Colonic mucosa (tissue), 4 donors: ENCODE measurements at regions not wholly inside any gene's neighbourhood (a gene's known extent, or its start where the extent isn't known, plus 50 kb on each side); places are given as distances from the start of the nearest gene placed in this dataset.
"Not testable (repeated sequence)": the region's sequence is repeated elsewhere in the genome, so short reads cannot be mapped to it uniquely, and the experiment has no call there.

ENCODE experiments used
- DNase-seq: peaks from one replicate; pipeline ENCODE4 v3.0.0-alpha.2; 2020
- H3K27ac ChIP-seq: fragments of 200-600 bp; one replicate; pipeline ENCODE4 v1.8.0; 2021
- H3K27me3 ChIP-seq: fragments of 200-600 bp; one replicate; pipeline ENCODE4 v1.8.0; 2021
- H3K36me3 ChIP-seq: fragments of 200-600 bp; one replicate; pipeline ENCODE4 v1.8.0; 2021
- H3K4me1 ChIP-seq: fragments of 200-600 bp; one replicate; pipeline ENCODE4 v1.8.0; 2021; ENCODE audit warnings: mild to moderate bottlenecking
- H3K4me3 ChIP-seq: fragments of 200-600 bp; one replicate; pipeline ENCODE4 v1.8.0; 2021
- H3K9ac ChIP-seq, 2 donors: one replicate each; pipeline ENCODE4 v1.7.0; 2013; ENCODE audit warnings: control low read depth in 2 of 2, low read depth in 2 of 2, low read length in 2 of 2
- H3K9me3 ChIP-seq: fragments of 200-600 bp; one replicate; pipeline ENCODE4 v1.8.0; 2021
- intact Hi-C: fragments of 100-400 bp; cut with DNase I; formaldehyde crosslinking; loops from one replicate; pipeline ENCODE4 v1.14.1; 2022
- TF ChIP-seq, protein P1 (sequence below): fragments of 200-600 bp; IDR thresholded peaks from one replicate; pipeline ENCODE4 v1.8.0; 2022; ENCODE audit warnings: antibody characterized with exemption, mild to moderate bottlenecking
- donor health status: healthy.
- donor health status: DM: no; HTN: no; CAD: no.
- donor health status: DM: no; HTN: no; CAD: no.

DNA sequence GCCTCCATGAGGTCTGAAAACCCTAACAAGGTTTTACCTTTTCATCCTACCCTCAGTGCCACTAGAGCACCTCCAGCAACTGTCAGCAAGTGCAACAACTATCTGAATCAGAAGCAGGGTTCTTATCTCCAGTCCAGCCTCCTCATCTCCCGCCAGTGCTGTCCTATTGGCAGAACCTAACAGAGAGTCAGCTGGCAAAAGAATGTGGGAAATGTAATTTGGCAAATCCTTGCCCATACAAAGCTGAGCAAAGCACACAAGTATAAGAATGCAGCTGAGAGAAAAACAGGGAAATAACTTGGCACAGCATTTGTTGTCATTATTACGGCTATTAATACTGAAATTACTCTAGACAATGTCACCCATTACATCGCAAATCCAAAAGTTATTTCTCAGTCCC is 124.2 kb downstream of the ATP6V1G3 start:
- no peak overlapping the region for H3K27ac ChIP-seq
- H3K4me1 ChIP-seq, result no peaks in the 10 kb centered on the region
- DNase-seq, result no peak
- H3K27me3 ChIP-seq, result no peaks in the 10 kb centered on the region
- H3K9ac ChIP-seq, result no peak overlapping the region
- intact Hi-C loops, result no loop called here
- TF ChIP-seq, protein P1, sequence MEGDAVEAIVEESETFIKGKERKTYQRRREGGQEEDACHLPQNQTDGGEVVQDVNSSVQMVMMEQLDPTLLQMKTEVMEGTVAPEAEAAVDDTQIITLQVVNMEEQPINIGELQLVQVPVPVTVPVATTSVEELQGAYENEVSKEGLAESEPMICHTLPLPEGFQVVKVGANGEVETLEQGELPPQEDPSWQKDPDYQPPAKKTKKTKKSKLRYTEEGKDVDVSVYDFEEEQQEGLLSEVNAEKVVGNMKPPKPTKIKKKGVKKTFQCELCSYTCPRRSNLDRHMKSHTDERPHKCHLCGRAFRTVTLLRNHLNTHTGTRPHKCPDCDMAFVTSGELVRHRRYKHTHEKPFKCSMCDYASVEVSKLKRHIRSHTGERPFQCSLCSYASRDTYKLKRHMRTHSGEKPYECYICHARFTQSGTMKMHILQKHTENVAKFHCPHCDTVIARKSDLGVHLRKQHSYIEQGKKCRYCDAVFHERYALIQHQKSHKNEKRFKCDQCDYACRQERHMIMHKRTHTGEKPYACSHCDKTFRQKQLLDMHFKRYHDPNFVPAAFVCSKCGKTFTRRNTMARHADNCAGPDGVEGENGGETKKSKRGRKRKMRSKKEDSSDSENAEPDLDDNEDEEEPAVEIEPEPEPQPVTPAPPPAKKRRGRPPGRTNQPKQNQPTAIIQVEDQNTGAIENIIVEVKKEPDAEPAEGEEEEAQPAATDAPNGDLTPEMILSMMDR, result no peak
- H3K9me3 ChIP-seq, result no peaks in the 10 kb centered on the region
- no peaks in the 10 kb centered on the region for H3K36me3 ChIP-seq
- H3K4me3 ChIP-seq, result no peak overlapping the region

DNA sequence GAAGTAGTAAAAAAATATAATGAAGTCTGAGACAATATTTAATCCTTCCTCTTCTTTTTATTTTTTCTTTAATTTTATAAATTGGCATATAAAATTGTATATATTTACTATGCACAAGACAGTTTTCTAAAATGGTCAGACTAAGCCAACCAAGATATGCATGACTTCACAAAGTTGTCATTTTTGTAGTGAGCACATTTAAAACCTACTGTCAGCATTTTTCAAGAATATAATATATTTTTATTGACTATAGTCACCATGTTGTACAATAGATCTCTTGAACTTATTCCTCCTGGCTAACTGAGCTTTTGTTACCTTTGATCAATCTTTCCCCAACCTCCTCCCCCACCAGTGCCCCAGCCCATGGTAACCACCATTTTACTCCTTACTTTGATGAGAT is 129.2 kb downstream of the ATP6V1G3 start:
- Histone ChIP-seq H3K9ac (no peak overlapping the region), H3K36me3 (no peaks in the 10 kb centered on the region), H3K27ac (no peak overlapping the region), H3K4me3 (no peak overlapping the region), H3K4me1 (no peaks in the 10 kb centered on the region), H3K27me3 (no peaks in the 10 kb centered on the region), H3K9me3 (no peaks in the 10 kb centered on the region)
- TF ChIP-seq, protein P1, result no peak
- no peak for DNase-seq
- intact Hi-C loops, result no loop called here

DNA sequence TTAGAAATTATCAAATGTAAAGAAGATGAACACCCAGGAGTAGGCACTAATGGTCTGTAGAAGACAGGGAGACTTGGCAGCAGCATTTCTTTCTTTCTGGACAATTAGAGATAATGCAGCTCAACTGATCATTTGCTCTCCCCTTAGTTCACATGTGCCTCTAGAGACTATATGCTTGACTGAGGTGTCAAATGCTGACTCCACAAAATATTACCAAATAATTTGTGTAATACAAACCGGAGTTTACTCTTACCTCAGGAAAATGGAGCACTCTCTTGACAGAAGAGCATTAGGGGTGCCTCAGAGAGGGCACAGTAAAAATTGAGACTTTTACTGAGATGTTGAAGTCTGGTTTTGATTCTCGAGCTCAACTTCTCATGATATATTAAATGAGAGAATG is 131.8 kb downstream of the ATP6V1G3 start:
- Histone ChIP-seq H3K27me3 (no peaks in the 10 kb centered on the region), H3K36me3 (no peaks in the 10 kb centered on the region), H3K9ac (no peak overlapping the region), H3K4me1 (no peaks in the 10 kb centered on the region), H3K27ac (no peak overlapping the region), H3K4me3 (no peak overlapping the region), H3K9me3 (no peaks in the 10 kb centered on the region)
- no peak for DNase-seq
- intact Hi-C loops, result no loop called here
- TF ChIP-seq, protein P1, result no peak

DNA sequence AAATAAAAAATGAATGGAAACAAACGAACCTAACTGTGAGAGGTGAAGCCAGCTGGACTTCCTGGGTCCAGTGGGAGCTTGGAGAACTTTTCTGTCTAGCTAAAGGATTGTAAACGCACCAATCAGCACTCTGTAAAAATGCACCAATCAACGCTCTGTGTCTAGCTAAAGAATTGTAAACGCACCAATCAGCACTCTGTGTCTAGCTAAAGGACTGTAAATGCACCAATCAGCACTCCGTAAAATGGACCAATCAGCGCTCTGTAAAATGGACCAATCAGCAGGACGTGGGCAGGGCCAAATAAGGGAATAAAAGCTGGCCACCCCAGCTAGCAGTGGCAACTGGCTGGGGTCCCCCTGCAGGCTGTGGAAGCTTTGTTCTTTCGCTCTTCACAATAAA is 135.8 kb downstream of the ATP6V1G3 start:
- intact Hi-C loops, H3K4me1 ChIP-seq, H3K27ac ChIP-seq, H3K9ac ChIP-seq, H3K27me3 ChIP-seq, DNase-seq, H3K4me3 ChIP-seq, H3K36me3 ChIP-seq, H3K9me3 ChIP-seq: not testable (repeated sequence)

DNA sequence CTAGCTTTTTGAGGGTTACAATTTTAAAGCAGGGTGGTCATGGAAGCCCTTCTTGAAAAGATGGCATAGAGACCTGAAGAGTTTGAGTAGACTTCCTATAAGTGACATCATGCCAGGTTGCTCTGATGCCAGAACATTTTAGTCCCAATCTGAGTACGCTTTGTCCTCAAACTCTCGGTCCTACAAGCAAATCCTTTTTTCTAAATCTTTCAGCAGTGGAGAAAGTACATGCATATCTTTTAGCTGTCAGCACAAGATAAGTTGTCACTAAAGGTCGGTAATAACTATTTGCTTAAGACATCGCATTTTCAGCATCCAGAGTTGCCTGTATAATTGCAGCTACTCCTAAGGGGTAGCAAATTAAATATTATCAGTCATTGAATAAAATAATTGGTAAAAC is 140.4 kb downstream of the ATP6V1G3 start:
- H3K9me3 ChIP-seq, result no peaks in the 10 kb centered on the region
- no peak for DNase-seq
- intact Hi-C loops, result no loop called here
- no peaks in the 10 kb centered on the region for H3K27me3 ChIP-seq
- H3K27ac ChIP-seq, result no peak overlapping the region
- no peaks in the 10 kb centered on the region for H3K36me3 ChIP-seq
- no peak overlapping the region for H3K9ac ChIP-seq
- no peaks in the 10 kb centered on the region for H3K4me1 ChIP-seq
- H3K4me3 ChIP-seq, result no peak overlapping the region
- TF ChIP-seq, protein P1, result no peak

DNA sequence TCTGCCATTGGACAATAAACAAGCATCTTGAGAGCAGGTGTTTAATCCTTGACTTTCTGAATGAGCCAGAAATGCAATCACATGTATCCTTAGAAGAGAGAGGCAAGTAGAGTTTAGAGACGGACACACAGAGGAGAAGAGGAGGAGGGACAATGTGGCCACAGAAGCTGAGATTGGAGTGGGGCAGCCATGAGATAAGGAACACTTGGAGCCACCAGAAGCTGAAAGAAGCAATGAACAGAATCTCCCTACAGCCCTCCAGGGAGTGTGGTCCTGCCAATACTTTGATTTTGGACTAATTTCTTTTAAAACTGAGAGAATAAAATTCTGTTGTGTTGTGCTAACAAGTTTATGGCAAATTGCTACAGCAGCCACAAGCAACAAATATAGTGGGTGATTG is 141.0 kb downstream of the ATP6V1G3 start:
- no peak overlapping the region for H3K9ac ChIP-seq

More for the DNA sequence above, 141.0 kb downstream of the ATP6V1G3 start:
- H3K4me1 ChIP-seq, result no peaks in the 10 kb centered on the region
- intact Hi-C loops, result no loop called here
- H3K9me3 ChIP-seq, result no peaks in the 10 kb centered on the region
- no peak overlapping the region for H3K4me3 ChIP-seq
- no peaks in the 10 kb centered on the region for H3K27me3 ChIP-seq
- no peak for DNase-seq
- TF ChIP-seq, protein P1, result no peak
- H3K36me3 ChIP-seq, result no peaks in the 10 kb centered on the region
- H3K27ac ChIP-seq, result no peak overlapping the region
